ENCODE measurements at regions not wholly inside any gene's neighbourhood (a gene's known extent, or its start where the extent isn't known, plus 50 kb on each side); places are given as distances from the start of the nearest gene placed in this dataset.

- no peak overlapping the region for H3K27ac ChIP-seq
- intact Hi-C loops (cut with DNase I), result loop anchor here in 2 of 4 donors (10.0 kb wide), 1 partner anchor 1581 kb away; no protein-coding TSS in a partner anchor
- H3K4me1 ChIP-seq (ENCODE audit: insufficient read depth), result no peaks in the 10 kb centered on the region
- 88 to 96% (median 96%) methylated on average over 2 of the region's 2 CpGs for WGBS, 3 donors
- no peaks in the 10 kb centered on the region for H3K27me3 ChIP-seq
- DNase-seq, result no peak
- TF ChIP-seq EP300 (IDR thresholded peaks at IDR 0.05) (no peak), CTCF (IDR thresholded peaks at IDR 0.05) (no peak), POLR2A (IDR thresholded peaks at IDR 0.05) (no peak)
- no peak overlapping the region for H3K4me3 ChIP-seq
- no peaks in the 10 kb centered on the region for H3K36me3 ChIP-seq
- H3K9me3 ChIP-seq, result no peaks in the 10 kb centered on the region
These were observed 50.2 kb upstream of the AKR1E2 start for GRCh38 chr10:4775808-4776207.

GRCh38 chr10:4772202-4772570 lies 53.8 kb upstream of the AKR1E2 start:
- H3K27me3 ChIP-seq, result no peaks in the 10 kb centered on the region
- WGBS, 3 donors, result 88 to 93% (median 90%) methylated on average over 2 of the region's 2 CpGs
- H3K27ac ChIP-seq, result no peak overlapping the region
- no peak for TF ChIP-seq EP300 (IDR thresholded peaks at IDR 0.05)
- TF ChIP-seq CTCF (IDR thresholded peaks at IDR 0.05), result no peak
- no peak for TF ChIP-seq POLR2A (IDR thresholded peaks at IDR 0.05)
- intact Hi-C loops (cut with DNase I), result loop anchor here in 2 of 4 donors (10.0 kb wide), 1 partner anchor 1577 kb away; no protein-coding TSS in a partner anchor
- no peaks in the 10 kb centered on the region for H3K4me1 ChIP-seq (ENCODE audit: insufficient read depth)
- H3K4me3 ChIP-seq, result no peak overlapping the region
- no peaks in the 10 kb centered on the region for H3K9me3 ChIP-seq
- DNase-seq, result no peak
- no peaks in the 10 kb centered on the region for H3K36me3 ChIP-seq

- H3K36me3 ChIP-seq, result no peaks in the 10 kb centered on the region
- no peaks in the 10 kb centered on the region for H3K4me1 ChIP-seq (ENCODE audit: insufficient read depth)
- intact Hi-C loops (cut with DNase I), result loop anchor here in 2 of 4 donors (10.0 kb wide), 1 partner anchor 1577 kb away; no protein-coding TSS in a partner anchor
- H3K27me3 ChIP-seq, result no peaks in the 10 kb centered on the region
- WGBS, 3 donors, result 76 to 87% (median 86%) methylated on average over 5 of the region's 5 CpGs
- no peak overlapping the region for H3K27ac ChIP-seq
- no peak overlapping the region for H3K4me3 ChIP-seq
- no peak for DNase-seq
- no peaks in the 10 kb centered on the region for H3K9me3 ChIP-seq
- TF ChIP-seq CTCF (IDR thresholded peaks at IDR 0.05) (no peak), EP300 (IDR thresholded peaks at IDR 0.05) (no peak), POLR2A (IDR thresholded peaks at IDR 0.05) (no peak)
These were observed 54.3 kb upstream of the AKR1E2 start for GRCh38 chr10:4771554-4772201.

- DNase-seq, result no peak
- no peak overlapping the region for H3K27ac ChIP-seq
- intact Hi-C loops (cut with DNase I), result loop anchor here in 2 of 4 donors (10.0 kb wide), 1 partner anchor 1576 kb away; no protein-coding TSS in a partner anchor
- no peaks in the 10 kb centered on the region for H3K27me3 ChIP-seq
- no peaks in the 10 kb centered on the region for H3K36me3 ChIP-seq
- no peak for TF ChIP-seq POLR2A (IDR thresholded peaks at IDR 0.05)
- TF ChIP-seq CTCF (IDR thresholded peaks at IDR 0.05), result peak in 1 of 3 donors; percentile 28
- WGBS, 3 donors, result 7 to 16% (median 15%) methylated on average over 3 of the region's 3 CpGs
- H3K4me3 ChIP-seq, result no peak overlapping the region
- H3K9me3 ChIP-seq, result no peaks in the 10 kb centered on the region
- H3K4me1 ChIP-seq (ENCODE audit: insufficient read depth), result no peaks in the 10 kb centered on the region
These were observed 55.0 kb upstream of the AKR1E2 start for GRCh38 chr10:4770801-4771553.
